ENCODE measurements at regions not wholly inside any gene's neighbourhood (a gene's known extent, or its start where the extent isn't known, plus 50 kb on each side); places are given as distances from the start of the nearest gene placed in this dataset.

GRCh38 chr5:30605693-30606268 lies 587.7 kb upstream of the CDH6 start:
- Mint-ChIP-seq H3K36me3 (ENCODE audit: insufficient read depth in 1 of 3, low read depth in 3 of 3) (peaks cover 5 to 6% (median 6%) of the 10 kb centered on the region in 3 experiments; a peak in 3 of 7 replicates), H3K4me3 (no peak overlapping the region), H3K27me3 (ENCODE audit: low read depth) (no peaks in the 10 kb centered on the region), H3K9me3 (peaks cover 3 to 8% of the 10 kb centered on the region in 2 experiments; a peak in 4 of 5 replicates), H3K27ac (no peak overlapping the region), H3K4me1 (peaks cover 0 to 3% of the 10 kb centered on the region in 2 experiments; a peak in 2 of 4 replicates)
- Histone ChIP-seq H2BK15ac (ENCODE audit: low read depth, low read length) (no peak overlapping the region), H4K5ac (ENCODE audit: insufficient read length, low read depth, low read length) (no peak overlapping the region), H3K27ac (ENCODE audit: insufficient read length, low read depth, low read length) (no peak overlapping the region), H3K23me2 (ENCODE audit: insufficient read length, low read depth, low read length, poor library complexity, severe bottlenecking) (no peaks in the 10 kb centered on the region), H3T11ph (ENCODE audit: low read length) (no peak overlapping the region), H3K27me3 (ENCODE audit: insufficient read depth, low read length) (no peaks in the 10 kb centered on the region; the same call in 1 of the 2 replicates), H2AFZ (ENCODE audit: low read length) (no peak overlapping the region), H2AK5ac (ENCODE audit: insufficient read length, low read length) (no peak overlapping the region), H3K4me2 (ENCODE audit: insufficient read depth, insufficient read length, low read length) (no peak overlapping the region), H4K8ac (replicated peaks; ENCODE audit: insufficient read length, low read depth, low read length) (no peak overlapping the region), H2BK12ac (ENCODE audit: insufficient read length, low read depth, low read length) (no peak overlapping the region), H3K14ac (ENCODE audit: insufficient read depth, low read length) (no peak overlapping the region), H2BK20ac (ENCODE audit: low read depth, low read length, poor library complexity, severe bottlenecking) (no peak overlapping the region), H2BK120ac (ENCODE audit: low read depth, low read length, poor library complexity, severe bottlenecking) (no peak overlapping the region), H4K20me1 (ENCODE audit: control insufficient read depth, insufficient read depth, insufficient read length) (no peaks in the 10 kb centered on the region), H3K23ac (ENCODE audit: insufficient read length, low read depth, low read length) (no peak overlapping the region), H3K9ac (ENCODE audit: extremely low read depth, insufficient read length, low read length) (no peak overlapping the region), H3K56ac (ENCODE audit: insufficient read length, low read depth, low read length) (no peak overlapping the region), H4K91ac (ENCODE audit: insufficient read length, low read depth, low read length) (no peak overlapping the region), H3K18ac (ENCODE audit: insufficient read length, low read depth, low read length) (no peak overlapping the region), H2BK5ac (ENCODE audit: insufficient read length, low read length) (no peak overlapping the region), H3K9me3 (ENCODE audit: control insufficient read depth, low read depth, low read length) (no peaks in the 10 kb centered on the region), H3K79me2 (ENCODE audit: insufficient read depth, low read length) (no peaks in the 10 kb centered on the region), H3K79me1 (ENCODE audit: insufficient read depth, low read depth, low read length, poor library complexity, severe bottlenecking) (no peaks in the 10 kb centered on the region), H3K4me1 (ENCODE audit: insufficient read depth, low read length) (peaks cover 8% of the 10 kb centered on the region; the same call in 1 of the 2 replicates), H3K4ac (ENCODE audit: low read depth, low read length) (no peak overlapping the region)
- TF ChIP-seq CTCF (conservative IDR thresholded peaks at IDR 0.05) = no peak
- DNase-seq = no peak
- no CpG with 5 or more reads among the region's 2 CpGs for WGBS (ENCODE audit: extremely low coverage, insufficient read length, low lambda C conversion rate)

Measured in H9 (cell line).